K562 (cell line): ENCODE measurements at regions not wholly inside any gene's neighbourhood (a gene's known extent, or its start where the extent isn't known, plus 50 kb on each side); places are given as distances from the start of the nearest gene placed in this dataset.

Experiments
- NFE2L1 ChIP-seq: fragments of 450-650 bp; IDR thresholded peaks from 2 replicates; pipeline ENCODE4 v1.6.1; 2016; ENCODE audit warnings: missing genetic modification characterization, low read depth, mild to moderate bottlenecking, missing compliant biosample characterization, moderate library complexity, borderline replicate concordance
- NR2C2 ChIP-seq, 2 experiments: fragments of 200-800 bp in 1 of 2; sonication (Bioruptor generic) in 1 of 2; sonication (generic) in 1 of 2; formaldehyde crosslinking in 1 of 2; IDR thresholded peaks; 2 replicates each; pipeline versions ENCODE4 v1.6.1 to v1.8.0; 2016 to 2022; ENCODE audit warnings: mild to moderate bottlenecking in 1 of 2, missing compliant biosample characterization in 1 of 2, missing genetic modification characterization in 1 of 2, missing genetic modification reagents in 1 of 2
- TAL1 ChIP-seq: fragments of 450-650 bp; IDR thresholded peaks from 2 replicates; pipeline ENCODE4 v1.6.1; 2016; ENCODE audit warnings: mild to moderate bottlenecking
- TRIM28 ChIP-seq: fragments of 450-650 bp; IDR thresholded peaks from 2 replicates; pipeline ENCODE4 v1.6.1; 2017
- ZNF274 ChIP-seq: IDR thresholded peaks from 2 replicates; pipeline ENCODE4 v1.6.1; 2011; ENCODE audit warnings: low read depth, mild to moderate bottlenecking, low read length, moderate library complexity, borderline replicate concordance

GRCh38 chr2:41881249-41881648, 166.6 kb upstream of the PKDCC start:
- TF ChIP-seq TAL1 (no peak), NFE2L1 (tag) (no peak), ZNF274 (no peak), TRIM28 (no peak), NR2C2 (CRISPR knock-in tag; IDR thresholded peaks at IDR 0.05) (no peak), NR2C2 (tag; IDR thresholded peaks at IDR 0.05) (no peak)
